GM23338 (cell line): ENCODE measurements at regions not wholly inside any gene's neighbourhood (a gene's known extent, or its start where the extent isn't known, plus 50 kb on each side); places are given as distances from the start of the nearest gene placed in this dataset.

Source experiments
- ATAC-seq: fragments of 200-7000 bp; cut with Tn5 transposase; 3 replicates; pipeline ENCODE4 v1.9.1; 2020
- DNase-seq: peaks from one replicate; pipeline ENCODE4 v3.0.0-alpha.2; 2015; ENCODE audit warnings: low spot score
- H2AFZ ChIP-seq: fragments of 200-600 bp; sonication (generic); 2 replicates; pipeline ENCODE4 v1.8.0; 2016; ENCODE audit warnings: antibody characterized with exemption, mild to moderate bottlenecking, moderate library complexity
- H3F3A ChIP-seq: fragments of 200-600 bp; sonication (generic); replicated peaks from 2 replicates; pipeline ENCODE4 v1.8.0; 2017; ENCODE audit warnings: antibody characterized with exemption, mixed run types, low read depth
- H3K27ac ChIP-seq: fragments of 200-600 bp; sonication (generic); 2 replicates; pipeline ENCODE4 v1.6.1; 2016; ENCODE audit warnings: low read depth
- H3K27me3 ChIP-seq: fragments of 200-600 bp; sonication (generic); 2 replicates; pipeline ENCODE4 v1.8.0; 2016; ENCODE audit warnings: mild to moderate bottlenecking, mixed run types, moderate library complexity; ENCODE audit not compliant: insufficient read depth
- H3K36me3 ChIP-seq: fragments of 200-600 bp; sonication (generic); 2 replicates; pipeline ENCODE4 v1.8.0; 2016; ENCODE audit warnings: mild to moderate bottlenecking; ENCODE audit not compliant: insufficient read depth
- H3K4me1 ChIP-seq: fragments of 200-600 bp; sonication (generic); 2 replicates; pipeline ENCODE4 v1.8.0; 2016; ENCODE audit warnings: mild to moderate bottlenecking, moderate library complexity; ENCODE audit not compliant: insufficient read depth
- H3K4me2 ChIP-seq: fragments of 200-600 bp; sonication (generic); 2 replicates; pipeline ENCODE4 v1.7.1; 2017; ENCODE audit warnings: mixed run types
- H3K4me3 ChIP-seq: fragments of 200-600 bp; sonication (generic); 2 replicates; pipeline ENCODE4 v1.6.1; 2016; ENCODE audit warnings: mixed run types
- H3K79me2 ChIP-seq: fragments of 200-600 bp; sonication (generic); replicated peaks from 2 replicates; pipeline ENCODE4 v1.8.0; 2017; ENCODE audit warnings: mild to moderate bottlenecking; ENCODE audit not compliant: insufficient read depth
- H3K9me2 ChIP-seq: fragments of 200-600 bp; sonication (generic); 2 replicates; pipeline ENCODE4 v1.8.0; 2017; ENCODE audit not compliant: insufficient read depth
- H4K20me1 ChIP-seq: fragments of 200-600 bp; sonication (generic); replicated peaks from 2 replicates; pipeline ENCODE4 v1.8.0; 2017; ENCODE audit warnings: mild to moderate bottlenecking; ENCODE audit not compliant: insufficient read depth
- H3K27ac Mint-ChIP-seq: 2 replicates; pipeline ENCODE4 v1.8.0; 2020; ENCODE audit warnings: inconsistent platforms, mild to moderate bottlenecking, moderate library complexity, mixed read lengths
- H3K27me3 Mint-ChIP-seq: 3 replicates; pipeline ENCODE4 v1.8.0; 2022; ENCODE audit warnings: low read depth, mild to moderate bottlenecking, moderate library complexity, mixed read lengths, inconsistent platforms; ENCODE audit not compliant: insufficient read depth, poor library complexity
- H3K36me3 Mint-ChIP-seq: 3 replicates; pipeline ENCODE4 v1.8.0; 2021; ENCODE audit warnings: low read depth, mild to moderate bottlenecking, inconsistent platforms, moderate library complexity, mixed read lengths
- H3K4me1 Mint-ChIP-seq: 3 replicates; pipeline ENCODE4 v1.8.0; 2020; ENCODE audit warnings: mild to moderate bottlenecking, inconsistent platforms, mixed read lengths
- H3K4me3 Mint-ChIP-seq: 3 replicates; pipeline ENCODE4 v1.8.0; 2021; ENCODE audit warnings: moderate library complexity, mild to moderate bottlenecking, inconsistent platforms, mixed read lengths
- H3K9me3 Mint-ChIP-seq: 3 replicates; pipeline ENCODE4 v1.8.0; 2020; ENCODE audit warnings: moderate library complexity, mild to moderate bottlenecking, inconsistent platforms, mixed read lengths
- CTCF ChIP-seq, 2 experiments: fragments of 200-600 bp in 1 of 2; sonication (generic) in 1 of 2; conservative IDR thresholded peaks; 2 replicates each; pipeline versions ENCODE4 v1.5.1 to v1.6.1; 2016 to 2017; ENCODE audit warnings: antibody characterized with exemption in 2 of 2, low read depth in 2 of 2, mild to moderate bottlenecking in 2 of 2, moderate library complexity in 1 of 2
- EZH2phosphoT487 ChIP-seq: fragments of 200-600 bp; sonication (generic); IDR thresholded peaks from one replicate; pipeline ENCODE4 v1.8.1; 2018; ENCODE audit warnings: antibody characterized with exemption; ENCODE audit not compliant: unreplicated experiment
- JUNB ChIP-seq: IDR thresholded peaks from one replicate; pipeline ENCODE4 v1.6.1; 2016; ENCODE audit warnings: antibody characterized with exemption; ENCODE audit not compliant: unreplicated experiment
- REST ChIP-seq: IDR thresholded peaks from one replicate; pipeline ENCODE4 v1.6.1; 2018; ENCODE audit warnings: antibody characterized with exemption; ENCODE audit not compliant: unreplicated experiment
- ZNF114 ChIP-seq: fragments of 250-450 bp; sonication (Bioruptor Pico); IDR thresholded peaks from 2 replicates; pipeline ENCODE4 v1.5.0; 2020; ENCODE audit warnings: mild to moderate bottlenecking, moderate library complexity

GRCh38 chr3:41094351-41094750, 105.0 kb upstream of the CTNNB1 start (continued):
- TF ChIP-seq CTCF (conservative IDR thresholded peaks at IDR 0.05; ENCODE audit: low read depth in 2 of 2) = no peak
- no peak for TF ChIP-seq ZNF114 (CRISPR knock-in tag)
- no peak for TF ChIP-seq JUNB
- no peak for TF ChIP-seq REST

GRCh38 chr3:41095702-41096101, 103.6 kb upstream of the CTNNB1 start:
- ATAC-seq = no peak

More at GRCh38 chr3:41095702-41096101, 103.6 kb upstream of the CTNNB1 start:
- Histone ChIP-seq H3F3A (no peaks in the 10 kb centered on the region), H3K4me2 (no peak overlapping the region), H3K4me3 (no peak overlapping the region), H2AFZ (no peak overlapping the region), H3K4me1 (0 out of 2 replicates have a peak, but pooled peaks cover 5% of the 10 kb centered on the region), H3K27me3 (no peaks in the 10 kb centered on the region), H4K20me1 (no peaks in the 10 kb centered on the region), H3K27ac (no peak overlapping the region), H3K36me3 (no peaks in the 10 kb centered on the region), H3K79me2 (no peaks in the 10 kb centered on the region), H3K9me2 (peaks cover 6% of the 10 kb centered on the region)
- Mint-ChIP-seq H3K27ac (no peak overlapping the region), H3K27me3 (peaks cover 8% of the 10 kb centered on the region), H3K4me3 (no peak overlapping the region), H3K4me1 (no peaks in the 10 kb centered on the region), H3K9me3 (no peaks in the 10 kb centered on the region), H3K36me3 (no peaks in the 10 kb centered on the region)
- DNase-seq = no peak
- TF ChIP-seq EZH2phosphoT487 = no peak
- TF ChIP-seq CTCF (conservative IDR thresholded peaks at IDR 0.05; ENCODE audit: low read depth in 2 of 2) = peak in 1 of 2 experiments; percentile 35; a peak in 2 of 4 replicates
